ENCODE measurements at regions not wholly inside any gene's neighbourhood (a gene's known extent, or its start where the extent isn't known, plus 50 kb on each side); places are given as distances from the start of the nearest gene placed in this dataset.

DNA sequence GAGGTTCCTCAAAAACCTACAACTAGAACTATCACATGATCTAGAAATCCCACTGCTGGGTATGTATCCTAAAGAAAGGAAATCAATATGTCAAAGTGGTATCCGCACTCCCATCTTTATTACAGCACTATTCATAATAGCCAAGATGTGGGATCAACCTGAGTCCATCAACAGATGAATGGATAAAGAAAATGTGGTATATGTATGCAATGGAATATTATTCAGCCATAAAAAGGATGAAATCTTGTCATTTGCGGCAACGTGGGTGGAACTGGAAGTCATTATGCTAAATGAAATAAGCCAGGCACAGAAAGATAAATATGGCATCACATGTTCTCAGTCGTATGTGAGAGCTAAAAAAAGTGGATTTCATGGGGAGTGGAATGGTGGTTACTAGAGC, 77.5 kb upstream of the DIO3 start:
- TF ChIP-seq, protein P1, sequence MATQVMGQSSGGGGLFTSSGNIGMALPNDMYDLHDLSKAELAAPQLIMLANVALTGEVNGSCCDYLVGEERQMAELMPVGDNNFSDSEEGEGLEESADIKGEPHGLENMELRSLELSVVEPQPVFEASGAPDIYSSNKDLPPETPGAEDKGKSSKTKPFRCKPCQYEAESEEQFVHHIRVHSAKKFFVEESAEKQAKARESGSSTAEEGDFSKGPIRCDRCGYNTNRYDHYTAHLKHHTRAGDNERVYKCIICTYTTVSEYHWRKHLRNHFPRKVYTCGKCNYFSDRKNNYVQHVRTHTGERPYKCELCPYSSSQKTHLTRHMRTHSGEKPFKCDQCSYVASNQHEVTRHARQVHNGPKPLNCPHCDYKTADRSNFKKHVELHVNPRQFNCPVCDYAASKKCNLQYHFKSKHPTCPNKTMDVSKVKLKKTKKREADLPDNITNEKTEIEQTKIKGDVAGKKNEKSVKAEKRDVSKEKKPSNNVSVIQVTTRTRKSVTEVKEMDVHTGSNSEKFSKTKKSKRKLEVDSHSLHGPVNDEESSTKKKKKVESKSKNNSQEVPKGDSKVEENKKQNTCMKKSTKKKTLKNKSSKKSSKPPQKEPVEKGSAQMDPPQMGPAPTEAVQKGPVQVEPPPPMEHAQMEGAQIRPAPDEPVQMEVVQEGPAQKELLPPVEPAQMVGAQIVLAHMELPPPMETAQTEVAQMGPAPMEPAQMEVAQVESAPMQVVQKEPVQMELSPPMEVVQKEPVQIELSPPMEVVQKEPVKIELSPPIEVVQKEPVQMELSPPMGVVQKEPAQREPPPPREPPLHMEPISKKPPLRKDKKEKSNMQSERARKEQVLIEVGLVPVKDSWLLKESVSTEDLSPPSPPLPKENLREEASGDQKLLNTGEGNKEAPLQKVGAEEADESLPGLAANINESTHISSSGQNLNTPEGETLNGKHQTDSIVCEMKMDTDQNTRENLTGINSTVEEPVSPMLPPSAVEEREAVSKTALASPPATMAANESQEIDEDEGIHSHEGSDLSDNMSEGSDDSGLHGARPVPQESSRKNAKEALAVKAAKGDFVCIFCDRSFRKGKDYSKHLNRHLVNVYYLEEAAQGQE (IDR thresholded peaks at IDR 0.05; ENCODE audit: insufficient read depth in 1 of 2, low read depth in 2 of 2, low read length in 2 of 2) = no peak
- no peak for TF ChIP-seq POLR2AphosphoS5 (IDR thresholded peaks at IDR 0.05; ENCODE audit: low read depth, low read length)
- TF ChIP-seq FOXP2 (optimal IDR thresholded peaks at IDR 0.05; ENCODE audit: borderline replicate concordance, extremely low read depth, extremely low read length, insufficient read depth) = no peak
- TF ChIP-seq TAF1 (IDR thresholded peaks at IDR 0.05; ENCODE audit: borderline replicate concordance, insufficient read depth, low read length) = no peak
- no peak for TF ChIP-seq SIN3A (IDR thresholded peaks at IDR 0.05; ENCODE audit: borderline replicate concordance, insufficient read depth, low read length)

DNA sequence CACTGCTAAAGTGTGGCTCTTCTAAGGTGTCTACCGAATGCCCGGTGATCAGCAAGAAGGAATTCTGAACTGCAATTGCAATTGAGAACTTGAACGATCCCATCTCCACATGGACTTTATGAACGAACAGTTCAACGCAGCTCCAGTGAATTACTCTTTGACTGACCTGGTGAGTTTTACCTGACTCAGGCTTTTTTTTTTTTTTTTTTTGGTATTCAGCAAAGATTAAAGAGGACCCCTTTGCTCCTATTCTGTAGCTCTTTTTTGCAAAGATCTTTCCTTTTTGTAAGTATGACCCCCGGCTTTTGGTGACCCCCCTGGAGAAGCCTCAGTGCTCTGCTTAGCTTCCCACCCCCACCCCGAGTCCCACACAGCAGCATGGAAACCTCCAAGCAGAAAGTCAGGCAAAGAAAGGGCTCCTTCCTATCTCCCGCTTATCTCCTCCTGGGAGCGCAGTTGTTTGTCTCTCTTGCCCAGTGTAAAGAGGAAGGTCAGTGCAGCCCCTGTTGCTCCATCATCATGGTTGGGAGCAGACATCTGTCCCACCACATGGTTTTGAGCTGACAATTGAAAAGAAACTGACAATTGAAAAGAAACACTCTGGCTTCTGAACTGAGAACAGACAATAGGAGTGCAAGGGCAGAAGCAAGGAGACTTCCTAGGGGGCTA, 72.1 kb upstream of the DIO3 start:
- TF ChIP-seq, protein P1 (IDR thresholded peaks at IDR 0.05; ENCODE audit: insufficient read depth in 1 of 2, low read depth in 2 of 2, low read length in 2 of 2) = no peak
- TF ChIP-seq POLR2AphosphoS5 (IDR thresholded peaks at IDR 0.05; ENCODE audit: low read depth, low read length) = no peak
- no peak for TF ChIP-seq TAF1 (IDR thresholded peaks at IDR 0.05; ENCODE audit: borderline replicate concordance, insufficient read depth, low read length)
- TF ChIP-seq SIN3A (IDR thresholded peaks at IDR 0.05; ENCODE audit: borderline replicate concordance, insufficient read depth, low read length) = no peak
- no peak for TF ChIP-seq FOXP2 (optimal IDR thresholded peaks at IDR 0.05; ENCODE audit: borderline replicate concordance, extremely low read depth, extremely low read length, insufficient read depth)

DNA sequence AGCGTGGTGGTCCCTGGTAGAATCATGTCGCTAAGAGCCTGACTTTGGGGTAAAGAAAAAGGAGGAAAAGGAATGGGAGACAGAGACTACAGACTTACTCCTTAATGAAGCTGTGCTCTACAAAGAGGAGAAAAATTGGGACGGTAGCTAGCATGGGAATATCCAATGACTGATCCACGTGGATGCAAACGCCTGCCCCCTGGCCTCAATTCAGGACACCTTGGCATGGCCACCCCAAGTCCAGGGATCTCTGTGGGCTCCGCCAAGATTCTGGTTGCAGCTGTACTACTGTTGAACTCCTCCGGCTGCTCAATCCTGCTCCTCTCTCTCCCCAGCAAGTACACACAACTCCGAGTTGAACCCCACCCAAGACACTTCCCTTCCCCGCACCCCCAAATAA, 70.5 kb upstream of the DIO3 start:
- TF ChIP-seq SIN3A (IDR thresholded peaks at IDR 0.05; ENCODE audit: borderline replicate concordance, insufficient read depth, low read length) = no peak
- no peak for TF ChIP-seq TAF1 (IDR thresholded peaks at IDR 0.05; ENCODE audit: borderline replicate concordance, insufficient read depth, low read length)
- TF ChIP-seq, protein P1 (IDR thresholded peaks at IDR 0.05; ENCODE audit: insufficient read depth in 1 of 2, low read depth in 2 of 2, low read length in 2 of 2) = no peak
- TF ChIP-seq FOXP2 (optimal IDR thresholded peaks at IDR 0.05; ENCODE audit: borderline replicate concordance, extremely low read depth, extremely low read length, insufficient read depth) = no peak
- no peak for TF ChIP-seq POLR2AphosphoS5 (IDR thresholded peaks at IDR 0.05; ENCODE audit: low read depth, low read length)

DNA sequence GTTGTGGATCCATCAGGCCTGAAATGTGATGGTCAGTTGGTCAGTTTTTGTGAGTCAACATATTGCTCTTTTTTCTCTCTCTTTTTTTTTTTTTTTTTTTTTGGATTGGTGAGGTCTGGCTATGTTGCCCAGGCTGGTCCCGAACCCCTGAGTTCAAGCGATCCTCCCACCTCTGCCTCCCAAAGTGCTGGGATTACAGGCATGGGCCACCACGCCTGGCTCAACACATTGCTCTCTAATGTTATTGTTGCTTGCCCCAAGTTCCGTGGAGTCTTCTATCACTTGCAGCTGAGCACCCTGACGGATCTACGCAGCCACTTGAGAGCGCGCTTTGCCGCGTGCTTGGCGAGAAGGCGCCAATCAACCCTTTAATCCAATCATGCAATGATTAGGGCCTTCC, 69.5 kb upstream of the DIO3 start:
- TF ChIP-seq SIN3A (IDR thresholded peaks at IDR 0.05; ENCODE audit: borderline replicate concordance, insufficient read depth, low read length) = no peak
- no peak for TF ChIP-seq TAF1 (IDR thresholded peaks at IDR 0.05; ENCODE audit: borderline replicate concordance, insufficient read depth, low read length)
- no peak for TF ChIP-seq POLR2AphosphoS5 (IDR thresholded peaks at IDR 0.05; ENCODE audit: low read depth, low read length)
- TF ChIP-seq, protein P1 (IDR thresholded peaks at IDR 0.05; ENCODE audit: insufficient read depth in 1 of 2, low read depth in 2 of 2, low read length in 2 of 2) = no peak
- TF ChIP-seq FOXP2 (optimal IDR thresholded peaks at IDR 0.05; ENCODE audit: borderline replicate concordance, extremely low read depth, extremely low read length, insufficient read depth) = no peak

Data from PFSK-1 (cell line).